T-cell (primary cell): ENCODE measurements at regions not wholly inside any gene's neighbourhood (a gene's known extent, or its start where the extent isn't known, plus 50 kb on each side); places are given as distances from the start of the nearest gene placed in this dataset.

Experiments used
- ATAC-seq, 4 experiments: fragments of 200-7000 bp in 3 of 4; fragments of 150-1000 bp in 1 of 4; cut with Tn5 transposase; replicated peaks in 1 of 4; 1 replicate in 3 of 4; 2 replicates in 1 of 4; pipeline ENCODE4 v1.10.0; 2021; ENCODE audit warnings: moderate library complexity in 3 of 4, mild to moderate bottlenecking in 2 of 4, moderate number of reproducible peaks in 1 of 4
- CTCF ChIA-PET, 2 donors: fragments of 300-600 bp; sonication (Branson Sonifier 250); formaldehyde crosslinking; loops; one replicate each; lab custom pipeline; 2022; ENCODE audit warnings: antibody characterized with exemption in 2 of 2; lab: Charles Lee
- POLR2A ChIA-PET, 2 donors: fragments of 300-600 bp; sonication (Branson Sonifier 250); formaldehyde crosslinking; loops; one replicate each; lab custom pipeline; 2022; ENCODE audit warnings: antibody characterized with exemption in 2 of 2; lab: Charles Lee
- DNase-seq, 35 experiments: peaks; one replicate each; pipeline versions ENCODE4 v3.0.0 to v3.0.0-alpha.2; 2013 to 2023
- H3K27ac ChIP-seq: one replicate; pipeline ENCODE4 v1.5.1; 2013; ENCODE audit warnings: low read length
- H3K27me3 ChIP-seq, 2 experiments: replicated peaks in 1 of 2; 1 replicate in 1 of 2; 2 replicates in 1 of 2; pipeline versions ENCODE4 v1.6.1 to v1.7.0; 2013; ENCODE audit warnings: low read length in 1 of 2, mixed read lengths in 1 of 2; ENCODE audit not compliant: control insufficient read depth in 2 of 2, insufficient read depth in 2 of 2; ENCODE audit errors: extremely low read depth in 1 of 2
- H3K36me3 ChIP-seq, 2 donors: 1 replicate in 1 of 2; 2 replicates in 1 of 2; pipeline versions ENCODE4 v1.6.1 to v1.7.0; 2013; ENCODE audit warnings: low read length in 1 of 2; ENCODE audit not compliant: control insufficient read depth in 2 of 2, insufficient read depth in 1 of 2; ENCODE audit errors: extremely low read depth in 1 of 2
- H3K4me1 ChIP-seq, 2 experiments: 1 replicate in 1 of 2; 2 replicates in 1 of 2; pipeline versions ENCODE4 v1.6.1 to v1.7.0; 2013; ENCODE audit warnings: low read length in 2 of 2, mixed read lengths in 1 of 2; ENCODE audit not compliant: insufficient read depth in 2 of 2, control insufficient read depth in 1 of 2; ENCODE audit errors: extremely low read depth in 1 of 2
- H3K4me3 ChIP-seq, 2 donors: 1 replicate in 1 of 2; 2 replicates in 1 of 2; pipeline versions ENCODE4 v1.5.1 to v1.7.0; 2013; ENCODE audit warnings: mild to moderate bottlenecking in 2 of 2, low read length in 1 of 2, moderate library complexity in 1 of 2; ENCODE audit not compliant: control insufficient read depth in 1 of 2; ENCODE audit errors: extremely low read depth in 1 of 2
- H3K9me3 ChIP-seq: 2 replicates; pipeline ENCODE4 v1.7.0; 2013
- H3K27ac Mint-ChIP-seq, 2 donors: one replicate each; pipeline ENCODE4 v1.8.0; 2020 to 2021; ENCODE audit warnings: mild to moderate bottlenecking in 2 of 2, mixed read lengths in 2 of 2
- H3K27me3 Mint-ChIP-seq, 2 donors: one replicate each; pipeline ENCODE4 v1.8.0; 2021 to 2022; ENCODE audit warnings: mixed read lengths in 2 of 2
- H3K36me3 Mint-ChIP-seq: one replicate; pipeline ENCODE4 v1.8.0; 2021; ENCODE audit warnings: mixed read lengths
- H3K4me1 Mint-ChIP-seq, 3 donors: one replicate each; pipeline ENCODE4 v1.8.0; 2020 to 2022; ENCODE audit warnings: mixed read lengths in 3 of 3, mild to moderate bottlenecking in 1 of 3
- H3K4me3 Mint-ChIP-seq, 3 donors: one replicate each; pipeline ENCODE4 v1.8.0; 2020 to 2022; ENCODE audit warnings: mild to moderate bottlenecking in 3 of 3, mixed read lengths in 3 of 3, moderate library complexity in 3 of 3
- H3K9me3 Mint-ChIP-seq, 3 donors: one replicate each; pipeline ENCODE4 v1.8.0; 2020 to 2022; ENCODE audit warnings: mixed read lengths in 3 of 3
- WGBS: methylation state at CpG from one replicate; pipeline ENCODE4 v1.1.5; 2013; ENCODE audit warnings: missing lambda C conversion rate; ENCODE audit not compliant: insufficient coverage; 5-methylcytosine and 5-hydroxymethylcytosine counted together

DNA sequence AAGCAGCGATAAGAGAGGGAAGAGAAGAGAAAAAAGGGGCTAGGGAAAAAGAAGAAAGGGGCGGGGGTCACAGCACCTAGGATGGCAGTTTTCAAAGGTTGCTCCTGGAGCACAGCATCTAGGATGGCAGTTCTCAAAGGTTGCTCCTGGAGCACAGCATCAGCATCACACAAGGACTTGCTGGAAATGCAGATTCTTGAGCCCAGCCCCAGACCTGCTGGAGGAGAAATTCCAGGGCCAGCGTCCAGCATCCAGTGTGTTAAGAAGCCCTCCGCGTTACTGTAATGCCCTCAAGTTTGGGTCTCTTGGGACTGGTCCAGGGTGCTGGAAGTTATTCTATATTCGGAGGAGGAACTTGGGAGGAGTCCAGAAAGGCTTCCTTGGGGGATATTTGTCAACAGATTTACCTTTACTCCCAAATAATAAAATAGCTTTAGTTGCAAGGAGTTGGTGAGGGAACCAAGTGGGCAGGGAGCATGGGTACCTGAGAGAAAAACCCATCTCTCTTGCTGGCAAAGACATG is 519.4 kb downstream of the SHQ1 start:
- Mint-ChIP-seq H3K27me3 (peaks cover 0 to 4% of the 10 kb centered on the region in 2 donors), H3K9me3 (peaks cover 0 to 6% (median 0%) of the 10 kb centered on the region in 3 donors), H3K27ac (no peak overlapping the region), H3K4me3 (no peak overlapping the region), H3K36me3 (no peaks in the 10 kb centered on the region), H3K4me1 (no peaks in the 10 kb centered on the region)
- Histone ChIP-seq H3K27ac (no peak overlapping the region), H3K4me1 (peaks cover 0 to 5% of the 10 kb centered on the region in 2 experiments), H3K27me3 (peaks cover 0 to 6% of the 10 kb centered on the region in 2 experiments), H3K36me3 (no peaks in the 10 kb centered on the region), H3K4me3 (no peak overlapping the region), H3K9me3 (no peaks in the 10 kb centered on the region)
- ChIA-PET POLR2A (interaction anchor here in 1 of 2 donors (0.5 kb wide), 1 partner anchor 252 kb away, joined by 3 read pairs; no protein-coding TSS in a partner anchor), CTCF (interaction anchor here in 1 of 2 donors (1.0 kb wide), 1 partner anchor 167 kb away, joined by 3 read pairs; no protein-coding TSS in a partner anchor)
- WGBS: 84% methylated on average over 5 of the region's 6 CpGs
- ATAC-seq (no peak), DNase-seq (no peak)

DNA sequence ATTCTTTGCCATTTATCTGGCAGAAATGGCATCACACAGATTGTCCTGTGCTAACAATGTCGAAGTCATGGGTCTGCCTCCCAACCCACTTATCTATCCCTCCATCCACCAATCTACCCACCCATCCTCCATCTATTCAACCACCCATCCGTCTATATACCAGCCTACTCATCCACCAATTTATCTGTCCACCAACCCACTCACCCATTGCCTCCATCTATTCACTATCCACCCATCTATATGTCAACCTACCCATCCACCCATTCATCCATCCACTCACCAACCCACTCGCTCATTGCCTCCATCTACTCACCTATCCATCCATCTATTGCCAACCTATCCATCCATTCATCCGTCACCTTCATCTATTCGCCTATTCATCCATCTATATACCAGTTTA is 521.2 kb downstream of the SHQ1 start:
- CTCF ChIA-PET: interaction anchor here in 1 of 2 donors (0.9 kb wide), 1 partner anchor 14 kb away, joined by 5 read pairs; no protein-coding TSS in a partner anchor
- Mint-ChIP-seq H3K4me1 (no peaks in the 10 kb centered on the region), H3K27ac (no peak overlapping the region), H3K27me3 (peaks cover 0 to 4% of the 10 kb centered on the region in 2 donors), H3K9me3 (peaks cover 0 to 6% (median 0%) of the 10 kb centered on the region in 3 donors), H3K36me3 (no peaks in the 10 kb centered on the region), H3K4me3 (no peak overlapping the region)
- no peaks in the 10 kb centered on the region for H3K36me3 ChIP-seq
- no peak overlapping the region for H3K4me3 ChIP-seq
- DNase-seq (no peak), ATAC-seq (no peak)
- peaks cover 0 to 6% of the 10 kb centered on the region in 2 experiments for H3K27me3 ChIP-seq
- POLR2A ChIA-PET: no interaction called here
- H3K27ac ChIP-seq: no peak overlapping the region
- H3K9me3 ChIP-seq: no peaks in the 10 kb centered on the region
- peaks cover 0 to 5% of the 10 kb centered on the region in 2 experiments for H3K4me1 ChIP-seq
- WGBS: 89% methylated on average over 5 of the region's 5 CpGs

DNA sequence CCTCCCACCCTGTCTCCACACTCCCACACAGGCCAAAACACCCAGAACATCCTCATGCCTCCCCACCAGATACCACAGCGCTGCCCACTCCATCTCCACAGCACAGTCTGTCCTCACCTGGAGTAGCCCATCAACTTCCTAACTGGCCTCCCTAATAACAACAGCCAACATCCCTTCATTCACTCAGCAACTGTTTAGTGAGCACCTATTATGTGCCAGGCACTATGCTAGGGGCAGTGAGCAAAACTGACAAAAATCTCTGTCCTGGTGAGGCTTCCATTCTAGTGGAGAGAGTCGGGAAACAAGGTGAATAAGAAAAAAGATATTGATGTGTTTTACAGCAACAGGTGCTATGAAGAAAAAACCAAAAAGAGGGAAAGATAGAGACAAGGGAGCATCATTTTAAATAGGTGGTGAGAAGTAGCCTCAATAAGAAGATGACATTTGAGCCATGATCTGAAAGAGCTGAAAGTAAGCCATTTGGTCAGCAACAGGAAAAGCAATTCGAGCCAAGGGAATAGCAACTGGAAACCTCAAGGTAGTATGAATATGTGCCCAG is 523.9 kb downstream of the SHQ1 start:
- peaks cover 0 to 2% of the 10 kb centered on the region in 2 donors for H3K27me3 Mint-ChIP-seq
- DNase-seq (no peak), ATAC-seq (no peak)
- H3K27me3 ChIP-seq: peaks cover 0 to 2% of the 10 kb centered on the region in 2 experiments
- peaks cover 0 to 6% (median 0%) of the 10 kb centered on the region in 3 donors for H3K9me3 Mint-ChIP-seq
- no peaks in the 10 kb centered on the region for H3K36me3 Mint-ChIP-seq
- H3K27ac ChIP-seq: no peak overlapping the region
- peaks cover 0 to 2% of the 10 kb centered on the region in 2 experiments for H3K4me1 ChIP-seq
- H3K9me3 ChIP-seq: no peaks in the 10 kb centered on the region
- CTCF ChIA-PET: no interaction called here
- no peaks in the 10 kb centered on the region for H3K36me3 ChIP-seq
- POLR2A ChIA-PET: no interaction called here
- no peak overlapping the region for H3K4me3 Mint-ChIP-seq
- no peak overlapping the region for H3K27ac Mint-ChIP-seq
- H3K4me1 Mint-ChIP-seq: no peaks in the 10 kb centered on the region
- 87% methylated on average over 3 of the region's 3 CpGs for WGBS
- H3K4me3 ChIP-seq: no peak overlapping the region

DNA sequence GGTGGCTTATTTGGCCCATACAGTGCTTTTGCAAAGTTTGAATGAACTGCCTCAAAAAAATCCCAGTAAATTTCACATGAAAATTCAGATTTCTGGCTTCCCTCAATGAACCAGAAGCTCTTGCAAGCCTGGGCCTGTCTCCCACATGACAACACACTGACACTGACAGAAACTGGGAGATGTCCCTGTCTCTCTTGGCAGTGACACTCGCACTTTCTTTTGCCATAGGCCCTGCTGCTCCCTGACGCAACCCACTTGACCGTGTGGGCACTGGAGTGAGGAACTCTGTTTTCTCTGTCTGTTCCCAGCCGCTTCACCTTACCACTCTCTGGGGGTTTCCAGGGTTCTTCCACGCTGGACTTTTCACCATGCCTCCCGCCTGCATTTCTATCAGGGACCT is 524.5 kb downstream of the SHQ1 start:
- 94% methylated on average over 5 of the region's 6 CpGs for WGBS
- H3K4me1 Mint-ChIP-seq: no peaks in the 10 kb centered on the region
- H3K36me3 ChIP-seq: no peaks in the 10 kb centered on the region
- no peak overlapping the region for H3K4me3 ChIP-seq
- H3K27me3 Mint-ChIP-seq: peaks cover 0 to 2% of the 10 kb centered on the region in 2 donors
- no peaks in the 10 kb centered on the region for H3K4me1 ChIP-seq
- H3K36me3 Mint-ChIP-seq: no peaks in the 10 kb centered on the region
- H3K27me3 ChIP-seq: no peaks in the 10 kb centered on the region
- ATAC-seq (no peak), DNase-seq (no peak)
- no peak overlapping the region for H3K4me3 Mint-ChIP-seq
- no peak overlapping the region for H3K27ac ChIP-seq
- ChIA-PET POLR2A (no interaction called here), CTCF (no interaction called here)
- H3K27ac Mint-ChIP-seq: no peak overlapping the region
- H3K9me3 ChIP-seq: no peaks in the 10 kb centered on the region
- H3K9me3 Mint-ChIP-seq: peaks cover 0 to 6% (median 0%) of the 10 kb centered on the region in 3 donors

DNA sequence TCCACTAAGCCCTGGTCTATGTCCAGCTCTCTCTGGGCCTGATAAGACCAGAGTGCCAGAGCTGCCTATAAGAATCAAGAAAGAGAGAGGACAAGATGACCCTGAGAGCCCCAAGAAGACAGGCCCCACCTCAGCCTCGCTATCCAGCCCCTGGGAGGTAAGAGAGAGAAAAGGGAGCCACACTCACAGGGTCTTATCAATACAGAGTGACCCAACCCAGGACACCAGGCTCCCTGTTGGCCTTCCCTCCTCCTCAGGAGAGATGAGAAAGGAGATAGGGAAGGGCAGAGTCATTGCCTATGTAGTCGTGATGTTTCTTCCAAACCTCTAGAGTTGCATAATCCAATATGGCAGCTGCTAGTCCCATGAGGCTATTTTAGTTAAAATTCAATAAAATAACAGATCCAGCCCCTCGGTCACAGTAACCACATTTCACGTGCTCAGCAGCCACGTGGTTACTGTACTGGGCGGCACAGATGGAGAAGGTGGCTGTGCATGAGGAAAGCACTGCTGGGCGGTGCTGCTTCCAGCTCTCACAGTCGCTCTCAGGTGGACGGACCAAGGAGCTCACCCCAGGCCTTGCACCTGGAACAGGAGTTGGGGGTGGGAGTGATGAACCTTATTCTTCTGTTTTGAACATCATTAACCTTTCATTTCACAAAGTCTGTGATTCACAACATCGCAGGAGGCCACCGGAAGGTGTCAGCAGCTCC is 525.8 kb downstream of the SHQ1 start:
- no peaks in the 10 kb centered on the region for H3K9me3 ChIP-seq
- CTCF ChIA-PET: no interaction called here
- H3K27me3 Mint-ChIP-seq: no peaks in the 10 kb centered on the region
- no CpG with 5 or more reads among the region's 11 CpGs for WGBS
- peaks cover 0 to 5% (median 0%) of the 10 kb centered on the region in 3 donors for H3K9me3 Mint-ChIP-seq
- no peak overlapping the region for H3K4me3 ChIP-seq
- no peaks in the 10 kb centered on the region for H3K36me3 ChIP-seq
- H3K27me3 ChIP-seq: no peaks in the 10 kb centered on the region
- no peaks in the 10 kb centered on the region for H3K36me3 Mint-ChIP-seq
- H3K27ac ChIP-seq: no peak overlapping the region
- no peak overlapping the region for H3K4me3 Mint-ChIP-seq
- no peaks in the 10 kb centered on the region for H3K4me1 ChIP-seq
- H3K27ac Mint-ChIP-seq: no peak overlapping the region
- POLR2A ChIA-PET: no interaction called here
- DNase-seq (no peak), ATAC-seq (no peak)
- H3K4me1 Mint-ChIP-seq: no peaks in the 10 kb centered on the region

GRCh38 chr3:72320955-72321303 is 527.3 kb downstream of the SHQ1 start:
- Histone ChIP-seq H3K4me3 (no peak overlapping the region), H3K27ac (no peak overlapping the region), H3K4me1 (no peaks in the 10 kb centered on the region), H3K36me3 (no peaks in the 10 kb centered on the region), H3K9me3 (no peaks in the 10 kb centered on the region), H3K27me3 (no peaks in the 10 kb centered on the region)
- no peaks in the 10 kb centered on the region for H3K4me1 Mint-ChIP-seq
- no peak overlapping the region for H3K4me3 Mint-ChIP-seq
- ChIA-PET CTCF (no interaction called here), POLR2A (no interaction called here)
- WGBS: 100% methylated on average over 1 of the region's 3 CpGs
- no peaks in the 10 kb centered on the region for H3K9me3 Mint-ChIP-seq
- ATAC-seq: no peak
- H3K27me3 Mint-ChIP-seq: no peaks in the 10 kb centered on the region
- no peak overlapping the region for H3K27ac Mint-ChIP-seq
- no peaks in the 10 kb centered on the region for H3K36me3 Mint-ChIP-seq
- no peak for DNase-seq
